Activated naive CD4-positive, alpha-beta T cell treated with anti-CD3 and anti-CD28 coated beads, Interleukin-2, amount 50 U/mL, for 24 hours (primary cell): ENCODE measurements at regions not wholly inside any gene's neighbourhood (a gene's known extent, or its start where the extent isn't known, plus 50 kb on each side); places are given as distances from the start of the nearest gene placed in this dataset.
"Not testable (repeated sequence)": the region's sequence is repeated elsewhere in the genome, so short reads cannot be mapped to it uniquely, and the experiment has no call there.

ENCODE experiments used
- H3K27ac Mint-ChIP-seq: one replicate; pipeline ENCODE4 v1.8.0; 2021; ENCODE audit warnings: mild to moderate bottlenecking, mixed read lengths
- H3K27me3 Mint-ChIP-seq: one replicate; pipeline ENCODE4 v1.8.0; 2021; ENCODE audit warnings: mixed read lengths
- H3K36me3 Mint-ChIP-seq: one replicate; pipeline ENCODE4 v1.8.0; 2021; ENCODE audit warnings: mixed read lengths
- H3K4me1 Mint-ChIP-seq: one replicate; pipeline ENCODE4 v1.8.0; 2021; ENCODE audit warnings: mixed read lengths
- H3K4me3 Mint-ChIP-seq: one replicate; pipeline ENCODE4 v1.8.0; 2021; ENCODE audit warnings: mild to moderate bottlenecking, mixed read lengths
- H3K9me3 Mint-ChIP-seq: one replicate; pipeline ENCODE4 v1.8.0; 2021; ENCODE audit warnings: mixed read lengths

DNA sequence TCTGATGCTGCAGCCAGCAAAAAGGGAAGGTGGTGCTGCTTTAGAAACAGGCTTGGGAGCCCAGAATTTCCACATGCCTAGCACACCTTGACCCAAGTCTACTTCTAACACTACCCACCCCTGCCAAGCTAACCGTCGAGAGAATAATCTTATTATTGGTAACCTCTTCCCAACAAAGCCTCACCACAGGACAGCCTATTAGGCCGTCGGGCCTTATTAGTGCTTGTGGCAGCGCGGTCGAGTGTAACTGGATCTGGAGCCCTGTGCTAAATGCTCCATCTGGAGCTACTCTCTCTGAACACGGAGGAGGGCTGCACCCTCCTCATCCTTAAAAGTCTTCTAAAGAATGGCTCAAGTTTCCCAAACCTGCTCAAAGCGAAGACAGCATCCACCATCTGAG is 165.5 kb upstream of the NFIA start:
- no peaks in the 10 kb centered on the region for H3K36me3 Mint-ChIP-seq
- no peak overlapping the region for H3K4me3 Mint-ChIP-seq
- no peak overlapping the region for H3K27ac Mint-ChIP-seq
- no peaks in the 10 kb centered on the region for H3K9me3 Mint-ChIP-seq
- peaks cover 7% of the 10 kb centered on the region for H3K27me3 Mint-ChIP-seq
- H3K4me1 Mint-ChIP-seq: no peaks in the 10 kb centered on the region

DNA sequence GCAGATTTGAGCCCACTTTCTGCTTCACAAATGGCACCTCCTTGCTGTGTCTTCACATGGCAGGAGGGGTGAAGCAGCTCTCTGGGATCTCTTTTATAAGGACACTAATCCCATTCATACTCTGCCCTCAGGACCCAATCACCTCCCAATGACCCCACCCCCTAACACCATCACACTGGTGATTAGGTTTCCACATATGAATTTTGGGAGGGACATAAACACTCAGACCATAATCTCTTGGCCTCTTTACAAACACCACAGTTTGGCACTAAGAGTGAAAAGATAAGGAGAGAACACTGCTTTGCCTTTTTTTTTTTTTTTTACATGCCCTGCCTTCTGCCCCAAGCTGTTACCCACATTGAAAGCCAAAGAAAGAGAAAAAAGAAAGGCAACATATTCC is 166.2 kb upstream of the NFIA start:
- Mint-ChIP-seq H3K4me1 (no peaks in the 10 kb centered on the region), H3K9me3 (no peaks in the 10 kb centered on the region), H3K36me3 (no peaks in the 10 kb centered on the region), H3K27ac (no peak overlapping the region), H3K27me3 (peaks cover 7% of the 10 kb centered on the region), H3K4me3 (no peak overlapping the region)

DNA sequence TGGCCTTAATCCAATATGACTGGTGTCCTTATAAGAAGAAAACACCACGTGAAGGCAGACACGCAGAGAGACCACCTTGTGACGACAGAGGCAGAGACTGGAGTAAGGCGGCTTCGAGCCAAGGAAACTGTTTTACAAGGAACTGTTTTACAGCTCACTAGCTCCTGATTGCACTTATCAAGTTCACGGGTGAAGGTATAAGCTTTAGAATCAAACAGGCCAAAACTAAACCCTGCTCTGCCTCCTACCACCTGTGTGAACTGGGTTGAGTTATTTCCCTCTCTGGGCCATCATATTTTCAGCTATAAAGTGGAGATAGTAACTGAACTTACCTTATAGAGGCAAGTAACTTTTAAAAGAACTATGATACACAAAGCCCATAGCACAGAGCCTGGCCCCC is 166.9 kb upstream of the NFIA start:
- H3K36me3 Mint-ChIP-seq: no peaks in the 10 kb centered on the region
- no peaks in the 10 kb centered on the region for H3K4me1 Mint-ChIP-seq
- H3K9me3 Mint-ChIP-seq: no peaks in the 10 kb centered on the region
- no peak overlapping the region for H3K4me3 Mint-ChIP-seq
- H3K27ac Mint-ChIP-seq: no peak overlapping the region
- H3K27me3 Mint-ChIP-seq: peaks cover 7% of the 10 kb centered on the region

DNA sequence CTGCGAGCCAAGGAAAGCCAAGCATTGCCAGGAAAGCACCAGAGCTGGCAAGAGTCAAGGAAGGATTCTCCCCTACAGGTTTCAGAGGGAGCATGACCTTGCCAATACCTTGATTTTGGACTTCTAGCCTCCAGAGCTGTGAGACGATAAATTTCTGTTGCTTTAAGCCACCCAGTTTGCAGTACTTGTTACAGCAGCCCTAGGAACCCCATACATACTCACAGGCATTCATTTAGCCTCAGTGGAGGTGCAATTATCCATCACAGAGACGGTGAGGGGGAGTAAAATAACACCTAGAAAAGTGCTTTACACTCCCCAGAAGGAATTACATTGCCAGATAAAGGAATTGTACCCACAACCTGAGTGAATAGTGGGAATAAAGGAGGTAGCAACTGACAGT is 167.4 kb upstream of the NFIA start:
- no peaks in the 10 kb centered on the region for H3K36me3 Mint-ChIP-seq
- H3K9me3 Mint-ChIP-seq: no peaks in the 10 kb centered on the region
- peaks cover 7% of the 10 kb centered on the region for H3K27me3 Mint-ChIP-seq
- H3K4me1 Mint-ChIP-seq: no peaks in the 10 kb centered on the region
- no peak overlapping the region for H3K27ac Mint-ChIP-seq
- no peak overlapping the region for H3K4me3 Mint-ChIP-seq

DNA sequence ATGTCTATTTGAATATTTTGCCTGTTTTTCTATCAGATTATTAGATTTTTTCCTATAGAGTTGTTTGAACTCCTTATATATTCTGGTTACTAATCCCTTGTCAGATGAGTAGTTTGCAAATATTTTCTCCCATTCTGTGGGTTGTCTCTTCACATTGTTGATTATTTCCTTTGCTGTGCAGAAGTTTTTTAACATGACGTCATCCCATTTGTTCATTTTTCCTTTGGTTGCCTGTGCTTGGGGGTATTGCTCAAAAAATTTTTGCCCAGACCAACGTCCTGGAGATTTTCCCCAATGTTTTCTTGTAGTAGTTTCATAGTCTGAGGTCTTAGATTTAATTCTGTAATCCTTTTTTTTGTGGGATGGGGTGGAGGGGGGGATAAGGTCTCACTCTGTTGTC is 168.7 kb upstream of the NFIA start:
- not testable (repeated sequence) for H3K36me3 Mint-ChIP-seq, H3K27ac Mint-ChIP-seq, H3K9me3 Mint-ChIP-seq, H3K4me1 Mint-ChIP-seq, H3K4me3 Mint-ChIP-seq, H3K27me3 Mint-ChIP-seq

DNA sequence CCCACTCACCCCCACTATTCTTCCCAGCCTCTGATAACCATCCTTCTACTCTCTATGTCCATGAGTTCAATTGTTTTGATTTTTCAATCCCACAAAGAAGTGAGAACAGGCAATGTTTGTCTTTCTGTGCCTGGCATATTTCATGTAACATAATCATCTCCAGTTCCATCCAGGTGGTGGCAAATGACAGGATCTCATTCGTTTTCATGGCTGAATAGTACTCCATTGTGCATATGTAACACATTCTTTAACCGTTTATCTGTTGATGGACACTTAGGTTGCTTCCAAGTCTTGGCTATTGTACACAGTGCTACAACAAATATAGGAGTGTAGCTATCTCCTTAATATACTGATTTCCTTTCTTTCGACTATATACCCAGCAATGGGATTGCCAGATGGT is 169.3 kb upstream of the NFIA start:
- H3K4me3 Mint-ChIP-seq: no peak overlapping the region
- H3K4me1 Mint-ChIP-seq: no peaks in the 10 kb centered on the region
- H3K9me3 Mint-ChIP-seq: no peaks in the 10 kb centered on the region
- peaks cover 7% of the 10 kb centered on the region for H3K27me3 Mint-ChIP-seq
- H3K27ac Mint-ChIP-seq: no peak overlapping the region
- no peaks in the 10 kb centered on the region for H3K36me3 Mint-ChIP-seq

DNA sequence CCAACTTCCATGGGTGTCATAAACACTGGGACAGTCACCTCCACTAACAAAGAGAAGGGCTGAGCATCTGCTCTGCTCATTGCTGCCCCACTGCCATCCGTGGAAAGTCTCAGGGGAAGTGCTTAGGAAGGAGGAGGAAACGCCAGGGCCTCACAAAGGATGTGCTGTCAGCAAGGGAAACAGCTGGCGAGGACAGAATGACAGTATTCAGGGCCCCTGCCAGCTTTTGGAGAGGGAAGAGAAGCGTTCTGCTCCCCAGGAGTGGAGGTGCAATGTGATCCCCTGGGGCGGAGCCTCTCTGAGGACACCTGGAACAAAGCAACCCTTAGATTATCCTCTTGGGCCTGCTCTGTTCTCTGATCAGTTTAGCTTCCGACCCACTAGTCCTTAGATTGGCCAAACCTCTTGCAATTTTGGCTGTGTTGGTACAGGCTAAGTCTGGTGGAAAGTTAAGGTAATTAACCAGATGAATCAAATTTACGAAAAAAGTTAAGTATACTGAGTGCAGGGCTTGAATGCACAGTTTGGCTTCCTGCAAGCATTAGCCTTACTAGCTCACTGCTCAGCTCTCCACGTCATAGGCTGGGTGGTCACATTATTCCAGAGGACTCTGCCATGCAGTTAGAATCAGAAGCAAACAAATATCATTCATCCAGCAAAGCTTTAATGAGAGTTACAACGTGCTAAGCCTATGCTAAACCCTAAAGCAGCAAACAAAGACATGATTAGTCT is 170.2 kb upstream of the NFIA start:
- Mint-ChIP-seq H3K9me3 (no peaks in the 10 kb centered on the region), H3K4me3 (no peak overlapping the region), H3K27ac (no peak overlapping the region), H3K36me3 (no peaks in the 10 kb centered on the region), H3K4me1 (no peaks in the 10 kb centered on the region), H3K27me3 (peaks cover 7% of the 10 kb centered on the region)

DNA sequence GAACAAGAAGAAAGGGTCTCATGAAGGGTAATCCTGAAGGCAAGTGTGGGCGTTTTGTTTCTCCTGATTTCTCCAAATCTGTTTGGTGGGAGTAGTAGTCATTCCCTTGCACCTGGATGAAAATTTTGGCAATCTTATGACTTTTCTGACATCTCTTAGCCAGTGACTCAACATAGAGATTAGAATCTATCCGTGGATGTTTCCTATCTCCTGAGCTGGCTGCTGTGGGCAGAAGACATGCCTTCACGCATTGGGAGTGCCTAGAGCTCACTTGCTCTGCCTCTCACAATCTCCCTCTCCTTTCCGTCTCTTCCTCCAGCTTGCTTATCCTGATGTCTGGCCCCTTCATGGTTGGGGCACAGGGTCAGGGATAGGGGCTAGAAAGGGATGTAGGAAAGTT is 174.2 kb upstream of the NFIA start:
- no peaks in the 10 kb centered on the region for H3K4me1 Mint-ChIP-seq
- no peaks in the 10 kb centered on the region for H3K36me3 Mint-ChIP-seq
- H3K27me3 Mint-ChIP-seq: peaks cover 2% of the 10 kb centered on the region
- no peak overlapping the region for H3K27ac Mint-ChIP-seq
- H3K4me3 Mint-ChIP-seq: no peak overlapping the region
- no peaks in the 10 kb centered on the region for H3K9me3 Mint-ChIP-seq

DNA sequence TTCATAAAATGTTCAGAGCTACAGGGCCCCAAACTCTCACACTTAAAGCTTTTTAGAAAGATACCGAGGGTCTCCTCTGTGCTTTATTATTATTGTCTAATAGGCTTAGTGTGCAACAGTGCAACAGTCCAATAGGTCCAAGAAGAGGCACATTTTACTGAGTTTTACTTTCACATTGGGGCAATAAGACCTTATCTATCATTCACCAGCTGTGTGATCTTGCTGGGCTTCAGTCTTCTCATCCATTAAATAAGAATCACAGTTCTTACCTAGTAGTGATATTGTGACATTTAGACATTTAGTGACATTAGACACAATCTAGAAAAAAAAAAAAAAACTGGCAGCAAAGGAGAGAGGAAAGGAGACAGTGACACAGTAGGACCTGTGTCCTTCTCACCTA is 175.8 kb upstream of the NFIA start:
- H3K27me3 Mint-ChIP-seq: no peaks in the 10 kb centered on the region

DNA sequence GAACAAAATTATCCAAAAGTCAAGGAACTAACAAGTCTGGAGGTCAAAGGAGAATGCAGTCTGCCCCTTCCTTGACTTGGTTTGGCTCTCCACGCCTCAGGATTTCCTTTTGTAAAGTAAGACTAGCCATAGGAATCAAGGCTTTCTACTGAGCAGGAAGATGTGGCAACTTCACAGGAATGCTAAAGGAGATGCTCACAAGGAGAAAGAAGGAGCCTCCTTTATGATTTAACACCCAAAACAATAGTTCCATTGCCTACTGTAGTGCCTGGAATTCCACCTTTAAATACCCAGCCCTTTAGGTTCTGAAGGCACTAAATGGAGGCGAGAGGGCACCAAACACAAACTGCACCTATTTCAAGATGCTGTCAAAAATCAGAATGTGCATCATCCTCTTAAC is 176.3 kb upstream of the NFIA start:
- no peaks in the 10 kb centered on the region for H3K36me3 Mint-ChIP-seq
- H3K27ac Mint-ChIP-seq: no peak overlapping the region
- no peak overlapping the region for H3K4me3 Mint-ChIP-seq
- H3K4me1 Mint-ChIP-seq: no peaks in the 10 kb centered on the region
- no peaks in the 10 kb centered on the region for H3K27me3 Mint-ChIP-seq
- H3K9me3 Mint-ChIP-seq: no peaks in the 10 kb centered on the region

More for the DNA sequence above, 175.8 kb upstream of the NFIA start:
- Mint-ChIP-seq H3K36me3 (no peaks in the 10 kb centered on the region), H3K9me3 (no peaks in the 10 kb centered on the region), H3K4me1 (no peaks in the 10 kb centered on the region), H3K4me3 (no peak overlapping the region), H3K27ac (no peak overlapping the region)

DNA sequence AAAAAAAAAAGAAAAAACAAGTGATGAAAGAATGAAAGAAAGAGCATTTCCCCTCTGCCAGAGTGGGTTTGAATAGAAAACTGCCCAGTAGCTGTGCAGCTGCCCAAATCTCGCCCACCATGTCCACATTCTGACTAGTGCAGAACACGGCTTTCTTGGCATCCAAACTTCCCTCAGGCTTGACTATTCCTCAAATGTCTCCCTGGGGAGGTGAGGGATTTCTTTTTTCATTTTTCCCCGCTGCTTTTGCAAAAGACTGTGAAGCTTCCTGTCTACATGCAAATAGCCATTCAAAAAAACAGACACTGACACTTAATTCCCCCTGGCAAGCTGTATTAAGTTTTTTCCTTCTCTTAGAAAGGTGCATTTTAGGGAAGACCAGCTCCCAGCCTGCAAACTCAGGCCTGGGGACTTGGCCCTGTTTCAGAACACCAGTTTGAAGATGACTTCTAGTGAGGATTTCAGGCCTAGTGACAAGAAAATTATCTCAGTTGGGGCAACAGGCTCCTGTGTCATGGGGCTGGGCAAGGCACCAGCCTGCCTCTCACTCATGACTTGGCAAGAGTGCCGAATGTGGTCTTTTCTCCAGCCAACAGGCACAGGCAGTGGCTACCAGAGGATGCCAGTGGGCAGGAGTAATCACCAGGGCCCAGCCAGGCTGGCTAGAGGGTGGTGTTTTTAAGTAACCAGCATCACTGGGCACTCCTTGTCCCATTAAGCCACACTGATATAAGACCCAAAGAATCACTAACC is 178.1 kb upstream of the NFIA start:
- no peaks in the 10 kb centered on the region for H3K27me3 Mint-ChIP-seq
- H3K4me3 Mint-ChIP-seq: no peak overlapping the region
- no peaks in the 10 kb centered on the region for H3K9me3 Mint-ChIP-seq
- no peaks in the 10 kb centered on the region for H3K36me3 Mint-ChIP-seq
- H3K27ac Mint-ChIP-seq: no peak overlapping the region
- no peaks in the 10 kb centered on the region for H3K4me1 Mint-ChIP-seq

DNA sequence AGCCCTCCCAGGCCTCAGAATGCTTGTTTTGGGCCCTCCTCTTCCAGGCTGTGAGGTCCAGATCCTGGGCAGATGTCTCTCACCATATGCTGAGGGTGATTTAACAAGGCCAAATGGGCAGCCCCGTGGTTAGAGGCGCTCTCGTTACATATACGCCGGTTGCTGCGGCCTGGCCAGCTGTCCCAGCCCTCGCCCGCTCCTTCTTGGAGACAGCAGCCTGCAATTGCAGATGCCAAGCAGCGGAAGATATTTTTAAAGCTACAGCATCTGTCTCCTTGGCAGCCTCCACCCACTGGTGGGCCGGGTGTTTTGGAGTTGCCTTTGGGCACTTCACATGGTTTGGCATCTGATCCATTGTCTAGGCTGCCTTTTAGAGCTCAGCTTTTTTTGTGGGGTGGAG is 178.8 kb upstream of the NFIA start:
- H3K4me1 Mint-ChIP-seq: no peaks in the 10 kb centered on the region
- no peak overlapping the region for H3K4me3 Mint-ChIP-seq
- no peaks in the 10 kb centered on the region for H3K27me3 Mint-ChIP-seq
- no peaks in the 10 kb centered on the region for H3K36me3 Mint-ChIP-seq
- no peak overlapping the region for H3K27ac Mint-ChIP-seq
- H3K9me3 Mint-ChIP-seq: no peaks in the 10 kb centered on the region

DNA sequence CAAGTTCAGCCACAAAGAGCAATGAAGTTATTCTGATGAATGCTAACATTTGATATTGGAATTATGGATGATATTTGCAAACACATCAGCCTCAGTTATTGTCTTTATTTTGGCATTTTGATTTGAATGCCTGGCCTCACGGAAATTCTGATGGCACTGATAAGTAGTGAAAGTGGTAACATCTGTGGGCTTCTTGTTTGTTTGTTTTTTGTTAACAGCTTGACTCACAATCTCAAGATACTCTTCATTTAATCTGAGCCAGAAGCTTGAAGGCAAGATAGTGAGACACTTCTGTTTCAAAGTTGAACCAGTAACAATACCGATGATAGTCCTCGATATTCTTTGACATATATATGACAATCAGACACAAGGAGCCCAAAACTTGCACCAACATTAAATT is 182.9 kb upstream of the NFIA start:
- Mint-ChIP-seq H3K36me3 (no peaks in the 10 kb centered on the region), H3K27me3 (peaks cover 2% of the 10 kb centered on the region), H3K27ac (no peak overlapping the region), H3K9me3 (no peaks in the 10 kb centered on the region), H3K4me1 (no peaks in the 10 kb centered on the region), H3K4me3 (no peak overlapping the region)

DNA sequence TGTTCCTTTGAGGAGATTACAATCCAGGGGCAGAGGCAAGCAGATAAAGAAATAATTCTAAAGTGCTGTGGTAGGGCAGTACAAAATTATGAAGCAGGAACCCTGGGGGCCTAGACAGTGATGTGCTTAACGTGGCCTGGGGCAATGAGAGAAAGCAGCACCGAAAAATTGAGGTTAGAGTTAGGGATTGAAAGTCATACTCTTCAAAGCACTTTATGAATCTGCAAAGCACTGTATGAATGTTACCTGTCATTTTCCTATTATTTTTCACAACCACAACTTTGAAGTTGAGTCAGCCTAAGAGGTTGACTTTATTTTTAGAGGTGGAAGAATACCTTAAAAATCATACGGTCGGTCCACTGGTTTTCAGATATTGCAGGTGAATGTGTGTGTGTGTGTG is 183.4 kb upstream of the NFIA start:
- Mint-ChIP-seq H3K36me3 (no peaks in the 10 kb centered on the region), H3K4me3 (no peak overlapping the region), H3K27me3 (peaks cover 2% of the 10 kb centered on the region), H3K27ac (no peak overlapping the region), H3K4me1 (no peaks in the 10 kb centered on the region), H3K9me3 (no peaks in the 10 kb centered on the region)

DNA sequence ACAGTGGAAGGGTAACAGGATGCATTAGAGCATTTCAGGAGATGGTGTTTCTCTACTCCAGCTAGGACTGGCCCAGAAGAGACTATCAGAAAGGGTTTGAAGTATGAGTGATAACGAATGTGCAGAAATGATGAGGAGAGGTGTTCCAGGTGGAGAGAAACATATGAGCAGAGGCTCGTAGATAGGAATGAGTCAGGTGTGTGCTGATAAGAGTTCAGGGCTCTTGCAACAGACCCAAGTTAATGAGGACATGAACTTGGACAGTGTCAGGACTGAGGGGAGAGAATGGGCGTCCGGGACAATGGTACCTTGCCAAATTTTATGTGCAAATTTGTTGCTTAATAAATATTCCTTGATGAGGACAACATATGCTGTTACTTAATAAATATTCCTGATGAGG is 183.9 kb upstream of the NFIA start:
- H3K9me3 Mint-ChIP-seq: no peaks in the 10 kb centered on the region
- no peak overlapping the region for H3K27ac Mint-ChIP-seq
- H3K4me1 Mint-ChIP-seq: no peaks in the 10 kb centered on the region
- H3K27me3 Mint-ChIP-seq: peaks cover 2% of the 10 kb centered on the region
- H3K36me3 Mint-ChIP-seq: no peaks in the 10 kb centered on the region
- no peak overlapping the region for H3K4me3 Mint-ChIP-seq

DNA sequence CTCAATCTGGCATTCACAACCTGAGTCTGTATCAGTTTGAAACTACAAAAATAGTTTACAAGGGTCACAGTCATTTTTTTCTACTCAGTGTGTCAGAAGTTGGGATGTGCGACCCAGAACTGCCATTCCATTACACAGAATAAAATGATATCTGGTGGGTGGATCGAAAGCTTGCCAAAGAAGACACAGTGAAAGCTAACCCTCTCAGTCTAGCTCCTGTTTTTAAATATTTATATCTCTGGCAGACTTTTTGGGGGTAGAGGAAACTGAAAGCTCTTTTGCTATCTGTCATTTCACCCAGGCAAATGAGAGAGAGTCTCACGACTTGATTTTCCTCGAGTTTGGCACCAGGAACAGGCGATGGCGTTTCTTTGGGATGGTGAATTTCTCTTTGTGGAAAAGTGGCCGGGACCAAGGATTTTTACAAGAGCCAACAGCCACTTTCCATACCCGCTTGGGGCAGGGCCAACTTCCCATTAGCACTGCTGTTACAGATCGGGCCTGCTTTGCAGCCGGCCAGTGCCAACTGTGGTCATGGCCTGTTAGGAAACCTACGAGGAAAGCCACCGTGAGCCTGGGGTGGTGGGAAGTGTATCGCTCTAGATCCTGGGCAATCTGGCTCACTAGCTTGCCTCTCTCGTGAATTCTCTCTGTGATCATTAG is 185.5 kb upstream of the NFIA start:
- H3K4me3 Mint-ChIP-seq: no peak overlapping the region
- no peaks in the 10 kb centered on the region for H3K36me3 Mint-ChIP-seq
- H3K27me3 Mint-ChIP-seq: peaks cover 4% of the 10 kb centered on the region
- no peak overlapping the region for H3K27ac Mint-ChIP-seq
- no peaks in the 10 kb centered on the region for H3K9me3 Mint-ChIP-seq
- H3K4me1 Mint-ChIP-seq: no peaks in the 10 kb centered on the region
